Ecto neural progenitor cell (in vitro differentiated cells): ENCODE measurements at regions not wholly inside any gene's neighbourhood (a gene's known extent, or its start where the extent isn't known, plus 50 kb on each side); places are given as distances from the start of the nearest gene placed in this dataset.
"Not testable (repeated sequence)": the region's sequence is repeated elsewhere in the genome, so short reads cannot be mapped to it uniquely, and the experiment has no call there.

Source experiments
- DNase-seq: peaks from one replicate; pipeline ENCODE4 v3.0.0-alpha.2; 2018; ENCODE audit warnings: low spot score

- DNase-seq = peak; percentile 70
These were observed 157.4 kb upstream of the FOXG1 start for GRCh38 chr14:28608851-28609828.

GRCh38 chr14:28612414-28612813 lies 154.2 kb upstream of the FOXG1 start:
- DNase-seq = no peak

- DNase-seq = no peak
These were observed 153.1 kb upstream of the FOXG1 start for GRCh38 chr14:28613532-28613931.

- no peak for DNase-seq
These were observed 139.8 kb upstream of the FOXG1 start for GRCh38 chr14:28626780-28627179.

GRCh38 chr14:28629328-28630004 lies 137.1 kb upstream of the FOXG1 start:
- DNase-seq = no peak

GRCh38 chr14:28630100-28630499 lies 136.5 kb upstream of the FOXG1 start:
- DNase-seq = no peak

- no peak for DNase-seq
These were observed 131.2 kb upstream of the FOXG1 start for GRCh38 chr14:28635387-28635786.

- DNase-seq = not testable (repeated sequence)
These were observed 130.8 kb upstream of the FOXG1 start for GRCh38 chr14:28635816-28636215.

GRCh38 chr14:28641189-28641588 lies 125.4 kb upstream of the FOXG1 start:
- DNase-seq = not testable (repeated sequence)

- no peak for DNase-seq
These were observed 115.4 kb upstream of the FOXG1 start for GRCh38 chr14:28651148-28651547.

- DNase-seq = no peak
These were observed 113.8 kb upstream of the FOXG1 start for GRCh38 chr14:28652782-28653181.

- DNase-seq = no peak
These were observed 113.1 kb upstream of the FOXG1 start for GRCh38 chr14:28653521-28653920.

- DNase-seq = no peak
These were observed 109.8 kb upstream of the FOXG1 start for GRCh38 chr14:28656704-28657255.

- DNase-seq = no peak
These were observed 105.3 kb upstream of the FOXG1 start for GRCh38 chr14:28661171-28661772.

- no peak for DNase-seq
These were observed 99.6 kb upstream of the FOXG1 start for GRCh38 chr14:28666961-28667360.

- DNase-seq = no peak
These were observed 95.2 kb upstream of the FOXG1 start for GRCh38 chr14:28671425-28671824.

- DNase-seq = no peak
These were observed 93.5 kb upstream of the FOXG1 start for GRCh38 chr14:28673056-28673455.

GRCh38 chr14:28676479-28676878 lies 90.1 kb upstream of the FOXG1 start:
- DNase-seq = no peak

- no peak for DNase-seq
These were observed 89.2 kb upstream of the FOXG1 start for GRCh38 chr14:28677381-28677780.

GRCh38 chr14:28678887-28679286 lies 87.7 kb upstream of the FOXG1 start:
- DNase-seq = no peak

GRCh38 chr14:28681681-28682080 lies 84.9 kb upstream of the FOXG1 start:
- no peak for DNase-seq

- no peak for DNase-seq
These were observed 76.4 kb upstream of the FOXG1 start for GRCh38 chr14:28690029-28690692.
